GM23338 (cell line): ENCODE measurements at regions not wholly inside any gene's neighbourhood (a gene's known extent, or its start where the extent isn't known, plus 50 kb on each side); places are given as distances from the start of the nearest gene placed in this dataset.

Experiments used
- ATAC-seq: fragments of 200-7000 bp; cut with Tn5 transposase; 3 replicates; pipeline ENCODE4 v1.9.1; 2020
- DNase-seq: peaks from one replicate; pipeline ENCODE4 v3.0.0-alpha.2; 2015; ENCODE audit warnings: low spot score
- H2AFZ ChIP-seq: fragments of 200-600 bp; sonication (generic); 2 replicates; pipeline ENCODE4 v1.8.0; 2016; ENCODE audit warnings: antibody characterized with exemption, mild to moderate bottlenecking, moderate library complexity
- H3F3A ChIP-seq: fragments of 200-600 bp; sonication (generic); replicated peaks from 2 replicates; pipeline ENCODE4 v1.8.0; 2017; ENCODE audit warnings: antibody characterized with exemption, mixed run types, low read depth
- H3K27ac ChIP-seq: fragments of 200-600 bp; sonication (generic); 2 replicates; pipeline ENCODE4 v1.6.1; 2016; ENCODE audit warnings: low read depth
- H3K27me3 ChIP-seq: fragments of 200-600 bp; sonication (generic); 2 replicates; pipeline ENCODE4 v1.8.0; 2016; ENCODE audit warnings: mild to moderate bottlenecking, mixed run types, moderate library complexity; ENCODE audit not compliant: insufficient read depth
- H3K36me3 ChIP-seq: fragments of 200-600 bp; sonication (generic); 2 replicates; pipeline ENCODE4 v1.8.0; 2016; ENCODE audit warnings: mild to moderate bottlenecking; ENCODE audit not compliant: insufficient read depth
- H3K4me1 ChIP-seq: fragments of 200-600 bp; sonication (generic); 2 replicates; pipeline ENCODE4 v1.8.0; 2016; ENCODE audit warnings: mild to moderate bottlenecking, moderate library complexity; ENCODE audit not compliant: insufficient read depth
- H3K4me2 ChIP-seq: fragments of 200-600 bp; sonication (generic); 2 replicates; pipeline ENCODE4 v1.7.1; 2017; ENCODE audit warnings: mixed run types
- H3K4me3 ChIP-seq: fragments of 200-600 bp; sonication (generic); 2 replicates; pipeline ENCODE4 v1.6.1; 2016; ENCODE audit warnings: mixed run types
- H3K79me2 ChIP-seq: fragments of 200-600 bp; sonication (generic); replicated peaks from 2 replicates; pipeline ENCODE4 v1.8.0; 2017; ENCODE audit warnings: mild to moderate bottlenecking; ENCODE audit not compliant: insufficient read depth
- H3K9me2 ChIP-seq: fragments of 200-600 bp; sonication (generic); 2 replicates; pipeline ENCODE4 v1.8.0; 2017; ENCODE audit not compliant: insufficient read depth
- H4K20me1 ChIP-seq: fragments of 200-600 bp; sonication (generic); replicated peaks from 2 replicates; pipeline ENCODE4 v1.8.0; 2017; ENCODE audit warnings: mild to moderate bottlenecking; ENCODE audit not compliant: insufficient read depth
- H3K27ac Mint-ChIP-seq: 2 replicates; pipeline ENCODE4 v1.8.0; 2020; ENCODE audit warnings: inconsistent platforms, mild to moderate bottlenecking, moderate library complexity, mixed read lengths
- H3K27me3 Mint-ChIP-seq: 3 replicates; pipeline ENCODE4 v1.8.0; 2022; ENCODE audit warnings: low read depth, mild to moderate bottlenecking, moderate library complexity, mixed read lengths, inconsistent platforms; ENCODE audit not compliant: insufficient read depth, poor library complexity
- H3K36me3 Mint-ChIP-seq: 3 replicates; pipeline ENCODE4 v1.8.0; 2021; ENCODE audit warnings: low read depth, mild to moderate bottlenecking, inconsistent platforms, moderate library complexity, mixed read lengths
- H3K4me1 Mint-ChIP-seq: 3 replicates; pipeline ENCODE4 v1.8.0; 2020; ENCODE audit warnings: mild to moderate bottlenecking, inconsistent platforms, mixed read lengths
- H3K4me3 Mint-ChIP-seq: 3 replicates; pipeline ENCODE4 v1.8.0; 2021; ENCODE audit warnings: moderate library complexity, mild to moderate bottlenecking, inconsistent platforms, mixed read lengths
- H3K9me3 Mint-ChIP-seq: 3 replicates; pipeline ENCODE4 v1.8.0; 2020; ENCODE audit warnings: moderate library complexity, mild to moderate bottlenecking, inconsistent platforms, mixed read lengths
- EZH2 ChIP-seq: fragments of 200-600 bp; sonication (generic); IDR thresholded peaks from one replicate; pipeline ENCODE4 v1.8.0; 2017; ENCODE audit warnings: antibody characterized with exemption, mild to moderate bottlenecking, low read depth; ENCODE audit not compliant: unreplicated experiment
- JUNB ChIP-seq: IDR thresholded peaks from one replicate; pipeline ENCODE4 v1.6.1; 2016; ENCODE audit warnings: antibody characterized with exemption; ENCODE audit not compliant: unreplicated experiment
- ZNF114 ChIP-seq: fragments of 250-450 bp; sonication (Bioruptor Pico); IDR thresholded peaks from 2 replicates; pipeline ENCODE4 v1.5.0; 2020; ENCODE audit warnings: mild to moderate bottlenecking, moderate library complexity
- ZNF331 ChIP-seq: fragments of 250-450 bp; sonication (Bioruptor Pico); IDR thresholded peaks from 2 replicates; pipeline ENCODE4 v1.5.0; 2020; ENCODE audit warnings: low read depth, mild to moderate bottlenecking, moderate library complexity
- TF ChIP-seq, protein P1 (sequence below): IDR thresholded peaks from one replicate; pipeline ENCODE4 v1.6.1; 2018; ENCODE audit warnings: antibody characterized with exemption; ENCODE audit not compliant: unreplicated experiment
- TF ChIP-seq, protein P2 (sequence below): IDR thresholded peaks from 2 replicates; pipeline ENCODE4 v1.6.1; 2016; ENCODE audit warnings: antibody characterized with exemption
- TF ChIP-seq, protein P3 (sequence below), 2 experiments: fragments of 200-600 bp in 1 of 2; sonication (generic) in 1 of 2; conservative IDR thresholded peaks; 2 replicates each; pipeline versions ENCODE4 v1.5.1 to v1.6.1; 2016 to 2017; ENCODE audit warnings: antibody characterized with exemption in 2 of 2, low read depth in 2 of 2, mild to moderate bottlenecking in 2 of 2, moderate library complexity in 1 of 2
- TF ChIP-seq, protein P4 (sequence below): fragments of 250-450 bp; sonication (Bioruptor Pico); IDR thresholded peaks from 2 replicates; pipeline ENCODE4 v1.5.0; 2020; ENCODE audit warnings: mild to moderate bottlenecking, moderate library complexity

DNA sequence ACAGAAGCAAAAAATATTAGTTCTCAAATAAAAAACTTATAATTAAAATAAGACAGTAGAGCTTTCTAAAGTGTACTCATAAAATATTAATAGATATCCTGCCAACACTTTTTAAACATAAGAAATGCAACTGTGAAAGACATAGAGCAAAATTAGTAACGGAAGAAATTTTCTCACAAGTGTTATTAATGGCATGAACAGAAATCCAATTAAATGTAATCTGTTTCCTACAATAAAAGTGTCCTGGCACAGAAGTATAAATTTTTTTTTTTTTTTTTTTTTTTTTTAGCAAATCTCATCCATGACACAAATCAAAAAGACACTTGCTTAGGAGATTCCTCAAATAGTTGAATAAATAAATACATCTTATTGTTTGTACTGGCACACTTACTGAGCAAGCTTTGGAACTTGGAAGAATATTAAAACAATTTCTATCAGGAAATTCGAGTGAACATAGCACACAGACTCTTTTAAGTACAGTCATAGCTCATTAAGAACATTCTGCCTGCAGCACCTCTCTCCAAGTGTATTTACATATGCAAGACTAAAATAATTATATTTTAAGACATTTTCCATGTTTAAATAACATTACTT, 227.2 kb upstream of the ROBO2 start (continued):
- TF ChIP-seq, protein P1, sequence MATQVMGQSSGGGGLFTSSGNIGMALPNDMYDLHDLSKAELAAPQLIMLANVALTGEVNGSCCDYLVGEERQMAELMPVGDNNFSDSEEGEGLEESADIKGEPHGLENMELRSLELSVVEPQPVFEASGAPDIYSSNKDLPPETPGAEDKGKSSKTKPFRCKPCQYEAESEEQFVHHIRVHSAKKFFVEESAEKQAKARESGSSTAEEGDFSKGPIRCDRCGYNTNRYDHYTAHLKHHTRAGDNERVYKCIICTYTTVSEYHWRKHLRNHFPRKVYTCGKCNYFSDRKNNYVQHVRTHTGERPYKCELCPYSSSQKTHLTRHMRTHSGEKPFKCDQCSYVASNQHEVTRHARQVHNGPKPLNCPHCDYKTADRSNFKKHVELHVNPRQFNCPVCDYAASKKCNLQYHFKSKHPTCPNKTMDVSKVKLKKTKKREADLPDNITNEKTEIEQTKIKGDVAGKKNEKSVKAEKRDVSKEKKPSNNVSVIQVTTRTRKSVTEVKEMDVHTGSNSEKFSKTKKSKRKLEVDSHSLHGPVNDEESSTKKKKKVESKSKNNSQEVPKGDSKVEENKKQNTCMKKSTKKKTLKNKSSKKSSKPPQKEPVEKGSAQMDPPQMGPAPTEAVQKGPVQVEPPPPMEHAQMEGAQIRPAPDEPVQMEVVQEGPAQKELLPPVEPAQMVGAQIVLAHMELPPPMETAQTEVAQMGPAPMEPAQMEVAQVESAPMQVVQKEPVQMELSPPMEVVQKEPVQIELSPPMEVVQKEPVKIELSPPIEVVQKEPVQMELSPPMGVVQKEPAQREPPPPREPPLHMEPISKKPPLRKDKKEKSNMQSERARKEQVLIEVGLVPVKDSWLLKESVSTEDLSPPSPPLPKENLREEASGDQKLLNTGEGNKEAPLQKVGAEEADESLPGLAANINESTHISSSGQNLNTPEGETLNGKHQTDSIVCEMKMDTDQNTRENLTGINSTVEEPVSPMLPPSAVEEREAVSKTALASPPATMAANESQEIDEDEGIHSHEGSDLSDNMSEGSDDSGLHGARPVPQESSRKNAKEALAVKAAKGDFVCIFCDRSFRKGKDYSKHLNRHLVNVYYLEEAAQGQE, result no peak

GRCh38 chr3:76815561-76815960, 224.3 kb upstream of the ROBO2 start:
- H3K36me3 ChIP-seq, result no peaks in the 10 kb centered on the region
- no peaks in the 10 kb centered on the region for H3K27me3 ChIP-seq
- H3K9me2 ChIP-seq, result no peaks in the 10 kb centered on the region
- no peak overlapping the region for H3K4me3 ChIP-seq
- no peak overlapping the region for H2AFZ ChIP-seq
- H3K4me3 Mint-ChIP-seq, result no peak overlapping the region
- no peaks in the 10 kb centered on the region for H3K4me1 ChIP-seq
- H4K20me1 ChIP-seq, result no peaks in the 10 kb centered on the region
- no peak overlapping the region for H3K4me2 ChIP-seq
- H3K27me3 Mint-ChIP-seq, result no peaks in the 10 kb centered on the region
- no peaks in the 10 kb centered on the region for H3K36me3 Mint-ChIP-seq
- DNase-seq, result no peak
- no peak for ATAC-seq
- no peaks in the 10 kb centered on the region for H3K79me2 ChIP-seq
- H3K9me3 Mint-ChIP-seq, result no peaks in the 10 kb centered on the region
- no peaks in the 10 kb centered on the region for H3K4me1 Mint-ChIP-seq
- H3F3A ChIP-seq, result no peaks in the 10 kb centered on the region
- H3K27ac ChIP-seq, result no peak overlapping the region
- no peak overlapping the region for H3K27ac Mint-ChIP-seq
- no peak for TF ChIP-seq ZNF331 (CRISPR knock-in tag)
- TF ChIP-seq, protein P1, result no peak
- no peak for TF ChIP-seq ZNF114 (CRISPR knock-in tag)
- no peak for TF ChIP-seq JUNB
- TF ChIP-seq, protein P2, sequence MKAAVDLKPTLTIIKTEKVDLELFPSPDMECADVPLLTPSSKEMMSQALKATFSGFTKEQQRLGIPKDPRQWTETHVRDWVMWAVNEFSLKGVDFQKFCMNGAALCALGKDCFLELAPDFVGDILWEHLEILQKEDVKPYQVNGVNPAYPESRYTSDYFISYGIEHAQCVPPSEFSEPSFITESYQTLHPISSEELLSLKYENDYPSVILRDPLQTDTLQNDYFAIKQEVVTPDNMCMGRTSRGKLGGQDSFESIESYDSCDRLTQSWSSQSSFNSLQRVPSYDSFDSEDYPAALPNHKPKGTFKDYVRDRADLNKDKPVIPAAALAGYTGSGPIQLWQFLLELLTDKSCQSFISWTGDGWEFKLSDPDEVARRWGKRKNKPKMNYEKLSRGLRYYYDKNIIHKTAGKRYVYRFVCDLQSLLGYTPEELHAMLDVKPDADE, result no peak
- no peak for TF ChIP-seq EZH2
- TF ChIP-seq, protein P3, sequence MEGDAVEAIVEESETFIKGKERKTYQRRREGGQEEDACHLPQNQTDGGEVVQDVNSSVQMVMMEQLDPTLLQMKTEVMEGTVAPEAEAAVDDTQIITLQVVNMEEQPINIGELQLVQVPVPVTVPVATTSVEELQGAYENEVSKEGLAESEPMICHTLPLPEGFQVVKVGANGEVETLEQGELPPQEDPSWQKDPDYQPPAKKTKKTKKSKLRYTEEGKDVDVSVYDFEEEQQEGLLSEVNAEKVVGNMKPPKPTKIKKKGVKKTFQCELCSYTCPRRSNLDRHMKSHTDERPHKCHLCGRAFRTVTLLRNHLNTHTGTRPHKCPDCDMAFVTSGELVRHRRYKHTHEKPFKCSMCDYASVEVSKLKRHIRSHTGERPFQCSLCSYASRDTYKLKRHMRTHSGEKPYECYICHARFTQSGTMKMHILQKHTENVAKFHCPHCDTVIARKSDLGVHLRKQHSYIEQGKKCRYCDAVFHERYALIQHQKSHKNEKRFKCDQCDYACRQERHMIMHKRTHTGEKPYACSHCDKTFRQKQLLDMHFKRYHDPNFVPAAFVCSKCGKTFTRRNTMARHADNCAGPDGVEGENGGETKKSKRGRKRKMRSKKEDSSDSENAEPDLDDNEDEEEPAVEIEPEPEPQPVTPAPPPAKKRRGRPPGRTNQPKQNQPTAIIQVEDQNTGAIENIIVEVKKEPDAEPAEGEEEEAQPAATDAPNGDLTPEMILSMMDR (conservative IDR thresholded peaks at IDR 0.05; ENCODE audit: low read depth in 2 of 2), result no peak
- TF ChIP-seq, protein P4, sequence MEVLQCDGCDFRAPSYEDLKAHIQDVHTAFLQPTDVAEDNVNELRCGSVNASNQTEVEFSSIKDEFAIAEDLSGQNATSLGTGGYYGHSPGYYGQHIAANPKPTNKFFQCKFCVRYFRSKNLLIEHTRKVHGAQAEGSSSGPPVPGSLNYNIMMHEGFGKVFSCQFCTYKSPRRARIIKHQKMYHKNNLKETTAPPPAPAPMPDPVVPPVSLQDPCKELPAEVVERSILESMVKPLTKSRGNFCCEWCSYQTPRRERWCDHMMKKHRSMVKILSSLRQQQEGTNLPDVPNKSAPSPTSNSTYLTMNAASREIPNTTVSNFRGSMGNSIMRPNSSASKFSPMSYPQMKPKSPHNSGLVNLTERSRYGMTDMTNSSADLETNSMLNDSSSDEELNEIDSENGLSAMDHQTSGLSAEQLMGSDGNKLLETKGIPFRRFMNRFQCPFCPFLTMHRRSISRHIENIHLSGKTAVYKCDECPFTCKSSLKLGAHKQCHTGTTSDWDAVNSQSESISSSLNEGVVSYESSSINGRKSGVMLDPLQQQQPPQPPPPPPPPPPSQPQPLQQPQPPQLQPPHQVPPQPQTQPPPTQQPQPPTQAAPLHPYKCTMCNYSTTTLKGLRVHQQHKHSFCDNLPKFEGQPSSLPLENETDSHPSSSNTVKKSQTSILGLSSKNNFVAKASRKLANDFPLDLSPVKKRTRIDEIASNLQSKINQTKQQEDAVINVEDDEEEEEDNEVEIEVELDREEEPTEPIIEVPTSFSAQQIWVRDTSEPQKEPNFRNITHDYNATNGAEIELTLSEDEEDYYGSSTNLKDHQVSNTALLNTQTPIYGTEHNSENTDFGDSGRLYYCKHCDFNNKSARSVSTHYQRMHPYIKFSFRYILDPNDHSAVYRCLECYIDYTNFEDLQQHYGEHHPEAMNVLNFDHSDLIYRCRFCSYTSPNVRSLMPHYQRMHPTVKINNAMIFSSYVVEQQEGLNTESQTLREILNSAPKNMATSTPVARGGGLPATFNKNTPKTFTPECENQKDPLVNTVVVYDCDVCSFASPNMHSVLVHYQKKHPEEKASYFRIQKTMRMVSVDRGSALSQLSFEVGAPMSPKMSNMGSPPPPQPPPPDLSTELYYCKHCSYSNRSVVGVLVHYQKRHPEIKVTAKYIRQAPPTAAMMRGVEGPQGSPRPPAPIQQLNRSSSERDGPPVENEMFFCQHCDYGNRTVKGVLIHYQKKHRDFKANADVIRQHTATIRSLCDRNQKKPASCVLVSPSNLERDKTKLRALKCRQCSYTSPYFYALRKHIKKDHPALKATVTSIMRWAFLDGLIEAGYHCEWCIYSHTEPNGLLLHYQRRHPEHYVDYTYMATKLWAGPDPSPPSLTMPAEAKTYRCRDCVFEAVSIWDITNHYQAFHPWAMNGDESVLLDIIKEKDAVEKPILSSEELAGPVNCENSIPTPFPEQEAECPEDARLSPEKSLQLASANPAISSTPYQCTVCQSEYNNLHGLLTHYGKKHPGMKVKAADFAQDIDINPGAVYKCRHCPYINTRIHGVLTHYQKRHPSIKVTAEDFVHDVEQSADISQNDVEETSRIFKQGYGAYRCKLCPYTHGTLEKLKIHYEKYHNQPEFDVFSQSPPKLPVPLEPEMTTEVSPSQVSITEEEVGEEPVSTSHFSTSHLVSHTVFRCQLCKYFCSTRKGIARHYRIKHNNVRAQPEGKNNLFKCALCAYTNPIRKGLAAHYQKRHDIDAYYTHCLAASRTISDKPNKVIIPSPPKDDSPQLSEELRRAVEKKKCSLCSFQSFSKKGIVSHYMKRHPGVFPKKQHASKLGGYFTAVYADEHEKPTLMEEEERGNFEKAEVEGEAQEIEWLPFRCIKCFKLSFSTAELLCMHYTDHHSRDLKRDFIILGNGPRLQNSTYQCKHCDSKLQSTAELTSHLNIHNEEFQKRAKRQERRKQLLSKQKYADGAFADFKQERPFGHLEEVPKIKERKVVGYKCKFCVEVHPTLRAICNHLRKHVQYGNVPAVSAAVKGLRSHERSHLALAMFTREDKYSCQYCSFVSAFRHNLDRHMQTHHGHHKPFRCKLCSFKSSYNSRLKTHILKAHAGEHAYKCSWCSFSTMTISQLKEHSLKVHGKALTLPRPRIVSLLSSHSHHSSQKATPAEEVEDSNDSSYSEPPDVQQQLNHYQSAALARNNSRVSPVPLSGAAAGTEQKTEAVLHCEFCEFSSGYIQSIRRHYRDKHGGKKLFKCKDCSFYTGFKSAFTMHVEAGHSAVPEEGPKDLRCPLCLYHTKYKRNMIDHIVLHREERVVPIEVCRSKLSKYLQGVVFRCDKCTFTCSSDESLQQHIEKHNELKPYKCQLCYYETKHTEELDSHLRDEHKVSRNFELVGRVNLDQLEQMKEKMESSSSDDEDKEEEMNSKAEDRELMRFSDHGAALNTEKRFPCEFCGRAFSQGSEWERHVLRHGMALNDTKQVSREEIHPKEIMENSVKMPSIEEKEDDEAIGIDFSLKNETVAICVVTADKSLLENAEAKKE (CRISPR knock-in tag), result no peak
